ENCODE measurements at regions not wholly inside any gene's neighbourhood (a gene's known extent, or its start where the extent isn't known, plus 50 kb on each side); places are given as distances from the start of the nearest gene placed in this dataset.

- DNase-seq: no peak
Measured at GRCh38 chr9:16930578-16930977, 60.1 kb upstream of the BNC2 start.

DNA sequence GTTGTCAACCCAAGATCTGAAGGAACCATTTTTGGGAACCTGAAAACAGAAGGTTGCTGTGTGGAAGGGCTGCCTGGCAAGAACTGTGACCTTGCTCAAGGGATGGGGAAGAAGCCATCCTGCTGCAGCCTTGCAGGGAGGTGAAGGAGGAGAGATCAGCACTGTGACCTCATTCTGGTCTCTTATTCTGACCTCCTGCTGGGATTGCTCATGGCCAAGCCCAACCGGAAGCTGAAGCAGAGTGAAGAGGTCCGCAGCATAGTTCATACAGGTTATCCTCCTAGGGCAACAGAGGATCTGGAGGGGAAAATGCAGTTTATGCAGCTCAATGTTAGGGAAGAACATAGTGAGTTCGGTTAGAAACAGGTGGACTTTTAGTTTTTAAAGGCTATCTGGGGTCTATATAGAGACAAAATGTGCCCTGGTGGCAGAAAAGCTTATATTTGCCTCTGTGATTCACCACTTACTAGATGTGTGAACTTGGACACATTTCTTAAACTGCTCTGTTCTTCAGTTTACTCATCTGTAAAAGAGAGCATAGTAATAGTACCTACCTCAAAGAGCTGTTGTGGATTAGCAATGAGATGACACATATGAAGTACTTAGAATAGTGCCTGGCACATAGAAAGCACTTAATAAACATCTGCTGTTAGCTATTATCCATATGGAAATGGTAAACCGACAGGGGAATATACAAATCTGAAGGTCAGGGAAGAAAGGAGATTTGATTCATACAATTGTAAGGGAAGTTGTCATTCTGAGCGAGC is 57.9 kb upstream of the BNC2 start:
- no peak for DNase-seq

DNA sequence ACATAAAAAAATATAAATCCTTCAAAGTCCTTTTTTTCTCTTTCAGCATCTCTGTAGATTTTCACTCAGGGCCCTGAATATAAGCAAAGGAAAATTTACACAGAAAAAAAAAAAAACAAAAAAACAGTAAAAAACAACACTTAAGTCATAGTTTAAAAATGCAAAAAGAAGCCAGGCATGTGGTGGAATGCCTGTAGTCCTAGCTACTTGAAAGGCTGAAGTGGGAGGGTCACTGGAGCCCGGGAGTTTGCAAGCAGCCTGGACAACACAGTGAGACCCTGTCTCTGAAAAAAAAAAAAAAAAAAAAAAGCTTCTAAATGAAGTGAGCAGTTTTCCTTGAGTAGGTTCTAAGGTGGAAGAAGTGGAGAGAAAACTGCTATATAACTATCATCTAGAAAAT is 55.0 kb upstream of the BNC2 start:
- no peak for DNase-seq

DNA sequence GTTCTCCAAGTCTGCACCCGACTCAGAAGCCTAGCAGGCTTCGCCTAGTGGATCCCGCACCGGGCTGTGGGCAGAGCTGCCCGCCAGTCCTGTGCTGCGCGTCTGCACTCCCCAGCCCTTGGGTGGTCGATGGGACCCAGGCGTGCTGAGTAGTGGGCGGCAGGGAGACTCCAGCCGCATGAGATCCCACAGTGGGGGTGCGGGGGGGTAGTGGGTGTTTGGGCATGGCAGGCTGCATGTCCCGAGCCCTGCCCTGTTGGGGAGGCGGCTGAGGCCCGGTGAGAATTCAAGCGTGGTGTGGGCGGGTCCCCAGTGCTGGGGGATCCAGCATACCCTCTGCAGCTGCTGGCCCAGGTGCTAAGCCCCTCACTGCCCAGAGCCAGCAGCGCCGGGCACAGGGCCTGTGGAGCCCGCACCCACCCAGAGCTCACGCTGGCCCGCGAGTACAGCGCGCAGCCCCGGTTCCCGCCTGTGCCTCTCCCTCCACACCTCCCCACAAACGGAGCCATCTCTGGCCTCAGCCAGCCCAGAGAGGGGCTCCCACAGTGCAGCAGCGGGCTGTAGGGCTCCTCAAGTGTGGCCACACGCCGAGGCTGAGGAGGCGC is 53.9 kb upstream of the BNC2 start:
- no peak for DNase-seq

DNA sequence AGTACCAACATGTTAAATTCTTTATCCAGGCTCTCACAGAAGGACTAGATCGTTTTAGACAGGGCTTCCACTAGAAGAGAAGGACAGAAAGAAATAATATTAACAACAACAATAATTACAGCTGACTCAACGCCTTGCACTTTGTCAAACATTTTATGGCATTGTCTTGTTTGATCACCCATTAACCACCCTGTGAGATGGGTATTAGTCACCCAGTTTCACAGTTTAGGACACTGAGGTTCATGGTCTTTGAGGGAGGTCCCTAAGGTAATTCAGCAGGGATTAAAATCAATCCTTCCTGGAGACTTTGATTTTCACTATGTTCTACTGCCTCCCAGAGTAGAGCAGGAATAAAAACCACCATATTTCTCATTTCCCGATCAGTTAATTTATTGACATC is 51.4 kb upstream of the BNC2 start:
- DNase-seq: no peak

Data from activated CD4-positive, alpha-beta T cell treated with anti-CD3 and anti-CD28 coated beads for 48 hours (primary cell).